Mesenchymal stem cell (in vitro differentiated cells and primary cell): ENCODE measurements at regions not wholly inside any gene's neighbourhood (a gene's known extent, or its start where the extent isn't known, plus 50 kb on each side); places are given as distances from the start of the nearest gene placed in this dataset.
"Not testable (repeated sequence)": the region's sequence is repeated elsewhere in the genome, so short reads cannot be mapped to it uniquely, and the experiment has no call there.

ENCODE experiments used
- DNase-seq: peaks from one replicate; pipeline ENCODE4 v3.0.0-alpha.2; 2013
- H2AFZ ChIP-seq: one replicate; pipeline ENCODE4 v1.6.1; 2013; ENCODE audit warnings: low read depth, mild to moderate bottlenecking, control low read depth, inconsistent platforms, low read length, moderate library complexity
- H2AK5ac ChIP-seq: 2 replicates; pipeline ENCODE4 v1.6.1; 2013; ENCODE audit warnings: low read length, moderate library complexity, mild to moderate bottlenecking, inconsistent platforms; ENCODE audit not compliant: severe bottlenecking
- H2BK120ac ChIP-seq: one replicate; pipeline ENCODE4 v1.6.1; 2013; ENCODE audit warnings: low read depth, mild to moderate bottlenecking, inconsistent platforms, low read length, moderate library complexity
- H2BK12ac ChIP-seq, 2 experiments: one replicate each; pipeline ENCODE4 v1.6.1; 2013; ENCODE audit warnings: inconsistent platforms in 2 of 2, low read length in 2 of 2, mild to moderate bottlenecking in 2 of 2, moderate library complexity in 2 of 2, control low read depth in 1 of 2
- H2BK15ac ChIP-seq: one replicate; pipeline ENCODE4 v1.6.1; 2013; ENCODE audit warnings: mild to moderate bottlenecking, low read depth, inconsistent platforms; ENCODE audit not compliant: poor library complexity, severe bottlenecking
- H2BK5ac ChIP-seq: 2 replicates; pipeline ENCODE4 v1.6.1; 2013; ENCODE audit warnings: low read depth, mild to moderate bottlenecking, low read length, control low read depth, inconsistent platforms; ENCODE audit not compliant: poor library complexity, severe bottlenecking
- H3K14ac ChIP-seq, 2 experiments: one replicate each; pipeline ENCODE4 v1.6.1; 2013; ENCODE audit warnings: inconsistent platforms in 2 of 2, low read length in 2 of 2, control low read depth in 1 of 2, mild to moderate bottlenecking in 1 of 2, moderate library complexity in 1 of 2
- H3K18ac ChIP-seq, 2 experiments: one replicate each; pipeline ENCODE4 v1.6.1; 2013; ENCODE audit warnings: inconsistent platforms in 2 of 2, low read length in 2 of 2, control low read depth in 1 of 2, low read depth in 1 of 2, mild to moderate bottlenecking in 1 of 2
- H3K23ac ChIP-seq, 2 experiments: one replicate each; pipeline ENCODE4 v1.6.1; 2013; ENCODE audit warnings: inconsistent platforms in 2 of 2, low read length in 2 of 2, mild to moderate bottlenecking in 2 of 2, moderate library complexity in 2 of 2, control low read depth in 1 of 2
- H3K27ac ChIP-seq: 2 replicates; pipeline ENCODE4 v1.5.1; 2013; ENCODE audit warnings: mild to moderate bottlenecking, moderate library complexity, low read length, control low read depth, inconsistent platforms; ENCODE audit not compliant: poor library complexity, severe bottlenecking
- H3K27me3 ChIP-seq, 2 experiments: 2 replicates each; pipeline versions ENCODE4 v1.6.1 to v1.7.0; 2013; ENCODE audit warnings: low read length in 2 of 2, mild to moderate bottlenecking in 2 of 2, moderate library complexity in 2 of 2, control low read depth in 1 of 2, inconsistent platforms in 1 of 2; ENCODE audit not compliant: control insufficient read depth in 1 of 2, insufficient read depth in 1 of 2
- H3K36me3 ChIP-seq, 2 experiments: 2 replicates each; pipeline versions ENCODE4 v1.6.1 to v1.7.0; 2013; ENCODE audit warnings: low read length in 2 of 2, control low read depth in 1 of 2, inconsistent platforms in 1 of 2, low read depth in 1 of 2, mild to moderate bottlenecking in 1 of 2; ENCODE audit not compliant: insufficient read depth in 2 of 2, control insufficient read depth in 1 of 2
- H3K4ac ChIP-seq, 2 experiments: one replicate each; pipeline ENCODE4 v1.6.1; 2013; ENCODE audit warnings: inconsistent platforms in 2 of 2, low read length in 2 of 2, mild to moderate bottlenecking in 2 of 2, moderate library complexity in 2 of 2, control low read depth in 1 of 2, low read depth in 1 of 2
- H3K4me1 ChIP-seq: 2 replicates; pipeline ENCODE4 v1.6.1; 2013; ENCODE audit warnings: low read depth, low read length, control low read depth; ENCODE audit not compliant: control insufficient read depth, insufficient read depth
- H3K4me2 ChIP-seq: 2 replicates; pipeline ENCODE4 v1.6.1; 2013; ENCODE audit warnings: low read length, mild to moderate bottlenecking, inconsistent platforms; ENCODE audit not compliant: poor library complexity, severe bottlenecking
- H3K4me3 ChIP-seq, 2 experiments: 2 replicates each; pipeline versions ENCODE4 v1.5.1 to v1.7.0; 2013; ENCODE audit warnings: low read length in 2 of 2, mild to moderate bottlenecking in 2 of 2, control low read depth in 1 of 2, low read depth in 1 of 2; ENCODE audit not compliant: insufficient read depth in 1 of 2
- H3K79me1 ChIP-seq: replicated peaks from 2 replicates; pipeline ENCODE4 v1.6.1; 2013; ENCODE audit warnings: mild to moderate bottlenecking, control low read depth, low read length, inconsistent platforms; ENCODE audit not compliant: poor library complexity, severe bottlenecking
- H3K9ac ChIP-seq: 2 replicates; pipeline ENCODE4 v1.7.0; 2013; ENCODE audit warnings: mild to moderate bottlenecking, low read length, moderate library complexity
- H3K9me3 ChIP-seq: 2 replicates; pipeline ENCODE4 v1.7.0; 2013; ENCODE audit warnings: mild to moderate bottlenecking, low read length; ENCODE audit not compliant: control insufficient read depth
- H4K8ac ChIP-seq: one replicate; pipeline ENCODE4 v1.6.1; 2013; ENCODE audit warnings: inconsistent platforms, mild to moderate bottlenecking, low read length, moderate library complexity
- H4K91ac ChIP-seq: one replicate; pipeline ENCODE4 v1.6.1; 2013; ENCODE audit warnings: mild to moderate bottlenecking, low read length, inconsistent platforms
- WGBS: methylation state at CpG from one replicate; pipeline ENCODE4 v1.1.7; 2013; ENCODE audit warnings: mixed read lengths; 5-methylcytosine and 5-hydroxymethylcytosine counted together

- H3K79me1 ChIP-seq, H3K4me1 ChIP-seq, DNase-seq, H2BK12ac ChIP-seq, H3K18ac ChIP-seq, H3K27me3 ChIP-seq, H3K36me3 ChIP-seq, H3K27ac ChIP-seq, H2BK5ac ChIP-seq, H3K9me3 ChIP-seq, H3K9ac ChIP-seq, H2AK5ac ChIP-seq, H4K8ac ChIP-seq, H3K23ac ChIP-seq, H2BK120ac ChIP-seq, H4K91ac ChIP-seq, H2BK15ac ChIP-seq, H2AFZ ChIP-seq, H3K14ac ChIP-seq, H3K4me3 ChIP-seq, H3K4me2 ChIP-seq, H3K4ac ChIP-seq: not testable (repeated sequence)
- WGBS: 91% methylated on average over 5 of the region's 5 CpGs
These were observed 272.8 kb downstream of the RNF144B start for GRCh38 chr6:18659994-18660393.

- WGBS: no CpG with 5 or more reads among the region's 1 CpG
- H3K18ac ChIP-seq: no peak overlapping the region
- no peak overlapping the region for H2BK5ac ChIP-seq
- H3K27ac ChIP-seq: no peak overlapping the region
- H3K27me3 ChIP-seq: no peaks in the 10 kb centered on the region
- DNase-seq: no peak
- H3K4me2 ChIP-seq: no peak overlapping the region
- H3K14ac ChIP-seq: no peak overlapping the region
- H2BK120ac ChIP-seq: no peak overlapping the region
- H3K9ac ChIP-seq: no peak overlapping the region
- H2BK15ac ChIP-seq: no peak overlapping the region
- H2BK12ac ChIP-seq: no peak overlapping the region
- H3K36me3 ChIP-seq: no peaks in the 10 kb centered on the region
- no peak overlapping the region for H3K4ac ChIP-seq
- no peak overlapping the region for H4K8ac ChIP-seq
- no peak overlapping the region for H3K4me3 ChIP-seq
- H4K91ac ChIP-seq: no peak overlapping the region
- no peaks in the 10 kb centered on the region for H3K4me1 ChIP-seq
- H3K9me3 ChIP-seq: peaks cover 2% of the 10 kb centered on the region
- H2AK5ac ChIP-seq: no peak overlapping the region
- H3K23ac ChIP-seq: no peak overlapping the region
- no peak overlapping the region for H2AFZ ChIP-seq
- H3K79me1 ChIP-seq: no peaks in the 10 kb centered on the region
These were observed 275.9 kb downstream of the RNF144B start for GRCh38 chr6:18663011-18663410.

GRCh38 chr6:18664401-18664800 lies 277.3 kb downstream of the RNF144B start:
- no peak for DNase-seq
- WGBS: 82% methylated on average over 5 of the region's 5 CpGs
- no peaks in the 10 kb centered on the region for H3K27me3 ChIP-seq
- H2BK12ac ChIP-seq: no peak overlapping the region
- no peak overlapping the region for H2AFZ ChIP-seq
- H3K4me2 ChIP-seq: no peak overlapping the region
- no peaks in the 10 kb centered on the region for H3K79me1 ChIP-seq
- H2BK120ac ChIP-seq: no peak overlapping the region
- H3K4me1 ChIP-seq: no peaks in the 10 kb centered on the region
- H3K9ac ChIP-seq: no peak overlapping the region
- no peak overlapping the region for H3K4ac ChIP-seq
- no peak overlapping the region for H2BK15ac ChIP-seq
- H4K91ac ChIP-seq: no peak overlapping the region
- no peak overlapping the region for H3K18ac ChIP-seq
- H2AK5ac ChIP-seq: no peak overlapping the region
- no peaks in the 10 kb centered on the region for H3K36me3 ChIP-seq
- no peak overlapping the region for H3K23ac ChIP-seq
- no peak overlapping the region for H3K27ac ChIP-seq
- H3K4me3 ChIP-seq: no peak overlapping the region
- no peaks in the 10 kb centered on the region for H3K9me3 ChIP-seq
- H2BK5ac ChIP-seq: no peak overlapping the region
- H4K8ac ChIP-seq: no peak overlapping the region
- no peak overlapping the region for H3K14ac ChIP-seq

GRCh38 chr6:18667612-18668011 lies 280.5 kb downstream of the RNF144B start:
- Histone ChIP-seq H3K27ac (no peak overlapping the region), H2BK12ac (no peak overlapping the region), H2BK120ac (no peak overlapping the region), H4K8ac (no peak overlapping the region), H3K4ac (no peak overlapping the region), H3K23ac (no peak overlapping the region), H3K14ac (no peak overlapping the region), H2AFZ (no peak overlapping the region), H3K9ac (no peak overlapping the region), H3K4me3 (no peak overlapping the region), H3K4me2 (no peak overlapping the region), H3K9me3 (no peaks in the 10 kb centered on the region), H2BK5ac (no peak overlapping the region), H3K27me3 (no peaks in the 10 kb centered on the region), H4K91ac (no peak overlapping the region), H2BK15ac (no peak overlapping the region), H2AK5ac (no peak overlapping the region), H3K18ac (no peak overlapping the region), H3K79me1 (no peaks in the 10 kb centered on the region), H3K4me1 (no peaks in the 10 kb centered on the region), H3K36me3 (no peaks in the 10 kb centered on the region)
- no peak for DNase-seq
- 92% methylated on average over 1 of the region's 2 CpGs for WGBS
